Kidney (tissue), 13 donors: ENCODE measurements at regions not wholly inside any gene's neighbourhood (a gene's known extent, or its start where the extent isn't known, plus 50 kb on each side); places are given as distances from the start of the nearest gene placed in this dataset.

Experiments
- DNase-seq, 5 donors: peaks; one replicate each; pipeline ENCODE4 v3.0.0-alpha.2; 2013 to 2020
- FAIRE-seq: peaks from 2 replicates; lab custom pipeline; 2012; peaks lifted over from hg19 to GRCh38; lab: Jason Lieb, UNC
- H3K27ac ChIP-seq, 2 donors: one replicate each; pipeline ENCODE4 v1.7.0; 2013; ENCODE audit warnings: low read depth in 2 of 2, low read length in 2 of 2, inconsistent platforms in 1 of 2
- H3K27me3 ChIP-seq: one replicate; pipeline ENCODE4 v1.7.1; 2013; ENCODE audit warnings: low read length, inconsistent platforms; ENCODE audit not compliant: control insufficient read depth, insufficient read depth
- H3K36me3 ChIP-seq, 3 donors: one replicate each; pipeline versions ENCODE4 v1.7.0 to v1.7.1; 2013; ENCODE audit warnings: low read length in 3 of 3, control low read depth in 1 of 3, inconsistent platforms in 1 of 3; ENCODE audit not compliant: insufficient read depth in 3 of 3, control insufficient read depth in 2 of 3
- H3K4me1 ChIP-seq, 3 donors: one replicate each; pipeline versions ENCODE4 v1.7.0 to v1.7.1; 2013; ENCODE audit warnings: low read length in 3 of 3, inconsistent platforms in 1 of 3, low read depth in 1 of 3; ENCODE audit not compliant: control insufficient read depth in 2 of 3, insufficient read depth in 2 of 3
- H3K4me3 ChIP-seq, 3 donors: one replicate each; pipeline versions ENCODE4 v1.7.0 to v1.8.1; 2013; ENCODE audit warnings: low read length in 3 of 3, control low read depth in 1 of 3, inconsistent platforms in 1 of 3
- H3K9ac ChIP-seq, 3 donors: one replicate each; pipeline versions ENCODE4 v1.7.0 to v1.7.1; 2013; ENCODE audit warnings: low read length in 3 of 3, control low read depth in 1 of 3, inconsistent platforms in 1 of 3
- H3K9me3 ChIP-seq, 3 donors: one replicate each; pipeline versions ENCODE4 v1.7.0 to v1.7.1; 2013; ENCODE audit warnings: low read length in 3 of 3, control low read depth in 1 of 3, inconsistent platforms in 1 of 3; ENCODE audit not compliant: control insufficient read depth in 2 of 3, insufficient read depth in 1 of 3
- intact Hi-C: fragments of 100-400 bp; cut with DNase I; formaldehyde crosslinking; loops from one replicate; pipeline ENCODE4 v1.11.1; 2022
- TF ChIP-seq, protein P1 (sequence below): IDR thresholded peaks from 3 replicates; pipeline ENCODE4 v1.5.1; 2012; ENCODE audit warnings: mild to moderate bottlenecking, moderate library complexity, borderline replicate concordance; ENCODE audit not compliant: insufficient read depth; ENCODE audit errors: extremely low read depth
- donor health status: control.
- donor health status: control.
- donor health status: control.
- donor health status: control.
- donor health status: control.
- donor health status: DM: yes; HTN: yes; CAD: no.
- donor health status: Normal renal cell carcinoma (clear cell type).

- H3K4me3 ChIP-seq = no peak overlapping the region
- peaks cover 0 to 4% (median 0%) of the 10 kb centered on the region in 3 donors for H3K4me1 ChIP-seq
- no peaks in the 10 kb centered on the region for H3K9me3 ChIP-seq
- no peak for DNase-seq
- H3K36me3 ChIP-seq = no peaks in the 10 kb centered on the region
- intact Hi-C loops = no loop called here
- no peak overlapping the region for H3K9ac ChIP-seq
- TF ChIP-seq, protein P1, sequence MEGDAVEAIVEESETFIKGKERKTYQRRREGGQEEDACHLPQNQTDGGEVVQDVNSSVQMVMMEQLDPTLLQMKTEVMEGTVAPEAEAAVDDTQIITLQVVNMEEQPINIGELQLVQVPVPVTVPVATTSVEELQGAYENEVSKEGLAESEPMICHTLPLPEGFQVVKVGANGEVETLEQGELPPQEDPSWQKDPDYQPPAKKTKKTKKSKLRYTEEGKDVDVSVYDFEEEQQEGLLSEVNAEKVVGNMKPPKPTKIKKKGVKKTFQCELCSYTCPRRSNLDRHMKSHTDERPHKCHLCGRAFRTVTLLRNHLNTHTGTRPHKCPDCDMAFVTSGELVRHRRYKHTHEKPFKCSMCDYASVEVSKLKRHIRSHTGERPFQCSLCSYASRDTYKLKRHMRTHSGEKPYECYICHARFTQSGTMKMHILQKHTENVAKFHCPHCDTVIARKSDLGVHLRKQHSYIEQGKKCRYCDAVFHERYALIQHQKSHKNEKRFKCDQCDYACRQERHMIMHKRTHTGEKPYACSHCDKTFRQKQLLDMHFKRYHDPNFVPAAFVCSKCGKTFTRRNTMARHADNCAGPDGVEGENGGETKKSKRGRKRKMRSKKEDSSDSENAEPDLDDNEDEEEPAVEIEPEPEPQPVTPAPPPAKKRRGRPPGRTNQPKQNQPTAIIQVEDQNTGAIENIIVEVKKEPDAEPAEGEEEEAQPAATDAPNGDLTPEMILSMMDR = no peak
- H3K27ac ChIP-seq = no peak overlapping the region
- H3K27me3 ChIP-seq = no peaks in the 10 kb centered on the region
- no peak for FAIRE-seq
These were observed 198.0 kb upstream of the LEF1 start for GRCh38 chr4:108366716-108367115.

DNA sequence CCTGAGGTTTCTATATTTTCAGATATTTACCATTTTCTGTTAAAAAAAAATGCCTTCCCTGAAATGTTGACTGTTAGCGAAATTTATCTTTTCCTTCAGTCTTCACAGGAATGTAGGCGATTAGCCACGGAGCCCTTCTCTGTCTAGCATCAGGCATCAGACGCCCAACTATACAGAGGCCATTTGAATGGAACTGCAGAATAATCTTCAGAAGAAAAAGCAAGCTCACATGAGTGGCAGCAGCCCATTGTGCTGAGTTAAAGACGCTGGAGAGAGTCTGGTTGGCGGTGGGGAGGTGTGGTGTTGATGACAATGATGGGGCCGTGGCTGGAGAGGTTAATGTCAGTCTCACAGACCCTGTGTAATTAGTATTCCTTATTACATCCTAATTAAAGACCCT lies 196.8 kb upstream of the LEF1 start:
- no peak for DNase-seq
- H3K9ac ChIP-seq = no peak overlapping the region
- H3K27ac ChIP-seq = no peak overlapping the region
- TF ChIP-seq, protein P1 = no peak
- FAIRE-seq = no peak
- no peak overlapping the region for H3K4me3 ChIP-seq
- H3K4me1 ChIP-seq = peaks cover 0 to 7% (median 0%) of the 10 kb centered on the region in 3 donors
- H3K27me3 ChIP-seq = no peaks in the 10 kb centered on the region
- H3K36me3 ChIP-seq = no peaks in the 10 kb centered on the region
- H3K9me3 ChIP-seq = no peaks in the 10 kb centered on the region
- intact Hi-C loops = no loop called here

GRCh38 chr4:108361886-108362285 lies 193.2 kb upstream of the LEF1 start:
- FAIRE-seq (no peak), DNase-seq (no peak)
- Histone ChIP-seq H3K4me3 (no peak overlapping the region), H3K9me3 (no peaks in the 10 kb centered on the region), H3K9ac (no peak overlapping the region), H3K4me1 (peaks cover 0 to 7% (median 0%) of the 10 kb centered on the region in 3 donors), H3K27me3 (no peaks in the 10 kb centered on the region), H3K36me3 (no peaks in the 10 kb centered on the region), H3K27ac (no peak overlapping the region)
- intact Hi-C loops = no loop called here
- TF ChIP-seq, protein P1 = no peak

DNA sequence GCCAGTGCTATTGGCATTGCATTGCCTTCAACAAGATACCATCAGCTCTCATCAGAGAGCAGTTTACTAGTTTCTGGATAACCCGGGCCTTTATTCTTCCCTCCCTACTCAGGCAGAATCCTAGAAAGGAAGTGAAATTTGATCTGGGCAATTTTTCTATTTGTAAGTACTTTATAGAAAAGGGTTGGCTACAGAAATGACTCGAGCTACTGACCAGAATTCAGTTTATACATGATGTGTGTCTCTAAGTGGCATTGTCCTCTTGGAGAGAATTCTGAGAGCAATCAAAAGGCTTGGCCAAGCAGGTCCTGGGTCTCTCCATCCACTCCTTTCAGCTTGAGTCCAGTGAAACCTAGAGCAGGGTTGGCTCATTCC lies 192.7 kb upstream of the LEF1 start:
- TF ChIP-seq, protein P1 = no peak
- no peaks in the 10 kb centered on the region for H3K9me3 ChIP-seq
- no peak overlapping the region for H3K4me3 ChIP-seq
- no peak overlapping the region for H3K27ac ChIP-seq
- no peak for FAIRE-seq
- H3K36me3 ChIP-seq = no peaks in the 10 kb centered on the region
- intact Hi-C loops = no loop called here
- no peak for DNase-seq
- H3K27me3 ChIP-seq = no peaks in the 10 kb centered on the region
- no peak overlapping the region for H3K9ac ChIP-seq
- H3K4me1 ChIP-seq = peaks cover 0 to 7% (median 0%) of the 10 kb centered on the region in 3 donors
